DND-41 (cell line): ENCODE measurements at regions not wholly inside any gene's neighbourhood (a gene's known extent, or its start where the extent isn't known, plus 50 kb on each side); places are given as distances from the start of the nearest gene placed in this dataset.

Source experiments
- EZH2 ChIP-seq: IDR thresholded peaks from 3 replicates; pipeline ENCODE4 v1.6.1; 2012; ENCODE audit warnings: borderline replicate concordance, low read depth, mild to moderate bottlenecking, moderate library complexity, low read length, inconsistent platforms; ENCODE audit not compliant: severe bottlenecking
- TF ChIP-seq, protein P1 (sequence below): IDR thresholded peaks from 2 replicates; pipeline ENCODE4 v1.5.1; 2012; ENCODE audit warnings: borderline replicate concordance, low read length, moderate library complexity, mild to moderate bottlenecking; ENCODE audit not compliant: poor library complexity, severe bottlenecking; ENCODE audit errors: extremely low read depth

DNA sequence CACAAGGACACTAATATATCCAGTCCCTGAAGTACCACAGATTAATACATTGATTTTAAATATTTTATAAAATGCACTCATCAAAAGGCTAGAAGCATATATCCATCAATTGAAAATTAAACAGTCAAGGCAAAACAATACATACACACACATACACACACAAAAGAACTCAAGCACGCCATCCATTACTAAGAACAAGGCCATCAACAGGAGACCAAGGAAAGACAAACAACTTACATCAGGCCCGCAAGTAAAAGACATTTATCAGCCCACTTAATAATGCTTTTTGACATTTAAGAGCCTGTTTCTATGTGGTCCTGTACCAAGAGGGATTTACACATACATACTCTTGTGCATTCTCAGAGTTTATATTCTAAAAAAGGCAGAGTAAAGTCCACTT is 50.0 kb upstream of the ZNF827 start:
- TF ChIP-seq, protein P1, sequence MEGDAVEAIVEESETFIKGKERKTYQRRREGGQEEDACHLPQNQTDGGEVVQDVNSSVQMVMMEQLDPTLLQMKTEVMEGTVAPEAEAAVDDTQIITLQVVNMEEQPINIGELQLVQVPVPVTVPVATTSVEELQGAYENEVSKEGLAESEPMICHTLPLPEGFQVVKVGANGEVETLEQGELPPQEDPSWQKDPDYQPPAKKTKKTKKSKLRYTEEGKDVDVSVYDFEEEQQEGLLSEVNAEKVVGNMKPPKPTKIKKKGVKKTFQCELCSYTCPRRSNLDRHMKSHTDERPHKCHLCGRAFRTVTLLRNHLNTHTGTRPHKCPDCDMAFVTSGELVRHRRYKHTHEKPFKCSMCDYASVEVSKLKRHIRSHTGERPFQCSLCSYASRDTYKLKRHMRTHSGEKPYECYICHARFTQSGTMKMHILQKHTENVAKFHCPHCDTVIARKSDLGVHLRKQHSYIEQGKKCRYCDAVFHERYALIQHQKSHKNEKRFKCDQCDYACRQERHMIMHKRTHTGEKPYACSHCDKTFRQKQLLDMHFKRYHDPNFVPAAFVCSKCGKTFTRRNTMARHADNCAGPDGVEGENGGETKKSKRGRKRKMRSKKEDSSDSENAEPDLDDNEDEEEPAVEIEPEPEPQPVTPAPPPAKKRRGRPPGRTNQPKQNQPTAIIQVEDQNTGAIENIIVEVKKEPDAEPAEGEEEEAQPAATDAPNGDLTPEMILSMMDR, result no peak
- TF ChIP-seq EZH2, result no peak
